ENCODE measurements at regions not wholly inside any gene's neighbourhood (a gene's known extent, or its start where the extent isn't known, plus 50 kb on each side); places are given as distances from the start of the nearest gene placed in this dataset.

- Histone ChIP-seq H3K9me3 (ENCODE audit: control extremely low read depth in 1 of 5, control insufficient read depth in 4 of 5, insufficient read depth in 2 of 5, low read depth in 1 of 5, low read length in 4 of 5) (peaks cover 0 to 5% (median 0%) of the 10 kb centered on the region in 5 experiments), H3K27ac (ENCODE audit: insufficient read depth in 1 of 2, low read depth in 1 of 2, low read length in 2 of 2, poor library complexity in 1 of 2, severe bottlenecking in 2 of 2) (no peak overlapping the region), H3K4me1 (ENCODE audit: control extremely low read depth in 1 of 4, control insufficient read depth in 4 of 4, insufficient read depth in 4 of 4, low read length in 3 of 4) (no peaks in the 10 kb centered on the region), H3K27me3 (replicated peaks in 2 of 5; ENCODE audit: control insufficient read depth in 4 of 5, insufficient read depth in 5 of 5, low read length in 4 of 5) (no peaks in the 10 kb centered on the region), H3K4me3 (ENCODE audit: control insufficient read depth in 1 of 7, extremely low read depth in 1 of 7, insufficient read depth in 4 of 7, low read depth in 2 of 7, low read length in 6 of 7) (no peak overlapping the region), H3K36me3 (ENCODE audit: control insufficient read depth in 4 of 4, insufficient read depth in 4 of 4, low read length in 3 of 4) (no peaks in the 10 kb centered on the region)
- CTCF ChIA-PET: no interaction called here
- no peak for DNase-seq
- WGBS (ENCODE audit: insufficient coverage): 83% methylated on average over 2 of the region's 5 CpGs
- POLR2A ChIA-PET: no interaction called here
Observed at GRCh38 chr7:34523226-34523918, 134.6 kb upstream of the NPSR1 start.

GRCh38 chr7:34530259-34530658 lies 127.8 kb upstream of the NPSR1 start:
- H3K27me3 ChIP-seq (replicated peaks in 2 of 5; ENCODE audit: control insufficient read depth in 4 of 5, insufficient read depth in 5 of 5, low read length in 4 of 5): no peaks in the 10 kb centered on the region
- H3K4me3 ChIP-seq (ENCODE audit: control insufficient read depth in 1 of 7, extremely low read depth in 1 of 7, insufficient read depth in 4 of 7, low read depth in 2 of 7, low read length in 6 of 7): no peak overlapping the region
- CTCF ChIA-PET: interaction anchor here (1.2 kb wide), 1 partner anchor 61 kb away, joined by 3 read pairs; no protein-coding TSS in a partner anchor
- no peak overlapping the region for H3K27ac ChIP-seq (ENCODE audit: insufficient read depth in 1 of 2, low read depth in 1 of 2, low read length in 2 of 2, poor library complexity in 1 of 2, severe bottlenecking in 2 of 2)
- POLR2A ChIA-PET: no interaction called here
- WGBS (ENCODE audit: insufficient coverage): no CpG with 5 or more reads among the region's 1 CpG
- H3K4me1 ChIP-seq (ENCODE audit: control extremely low read depth in 1 of 4, control insufficient read depth in 4 of 4, insufficient read depth in 4 of 4, low read length in 3 of 4): no peaks in the 10 kb centered on the region
- H3K36me3 ChIP-seq (ENCODE audit: control insufficient read depth in 4 of 4, insufficient read depth in 4 of 4, low read length in 3 of 4): no peaks in the 10 kb centered on the region
- no peak for DNase-seq
- peaks cover 0 to 5% (median 0%) of the 10 kb centered on the region in 5 experiments for H3K9me3 ChIP-seq (ENCODE audit: control extremely low read depth in 1 of 5, control insufficient read depth in 4 of 5, insufficient read depth in 2 of 5, low read depth in 1 of 5, low read length in 4 of 5)

GRCh38 chr7:34539003-34539402 lies 119.0 kb upstream of the NPSR1 start:
- WGBS (ENCODE audit: insufficient coverage): no CpG with 5 or more reads among the region's 1 CpG
- Histone ChIP-seq H3K4me3 (ENCODE audit: control insufficient read depth in 1 of 7, extremely low read depth in 1 of 7, insufficient read depth in 4 of 7, low read depth in 2 of 7, low read length in 6 of 7) (no peak overlapping the region), H3K4me1 (ENCODE audit: control extremely low read depth in 1 of 4, control insufficient read depth in 4 of 4, insufficient read depth in 4 of 4, low read length in 3 of 4) (no peaks in the 10 kb centered on the region), H3K27me3 (replicated peaks in 2 of 5; ENCODE audit: control insufficient read depth in 4 of 5, insufficient read depth in 5 of 5, low read length in 4 of 5) (no peaks in the 10 kb centered on the region), H3K9me3 (ENCODE audit: control extremely low read depth in 1 of 5, control insufficient read depth in 4 of 5, insufficient read depth in 2 of 5, low read depth in 1 of 5, low read length in 4 of 5) (peaks cover 0 to 5% (median 0%) of the 10 kb centered on the region in 5 experiments), H3K27ac (ENCODE audit: insufficient read depth in 1 of 2, low read depth in 1 of 2, low read length in 2 of 2, poor library complexity in 1 of 2, severe bottlenecking in 2 of 2) (no peak overlapping the region), H3K36me3 (ENCODE audit: control insufficient read depth in 4 of 4, insufficient read depth in 4 of 4, low read length in 3 of 4) (no peaks in the 10 kb centered on the region)
- CTCF ChIA-PET: no interaction called here
- no peak for DNase-seq
- POLR2A ChIA-PET: no interaction called here

GRCh38 chr7:34544621-34545020 lies 113.4 kb upstream of the NPSR1 start:
- 98% methylated on average over 12 of the region's 13 CpGs for WGBS (ENCODE audit: insufficient coverage)
- no peak overlapping the region for H3K4me3 ChIP-seq (ENCODE audit: control insufficient read depth in 1 of 7, extremely low read depth in 1 of 7, insufficient read depth in 4 of 7, low read depth in 2 of 7, low read length in 6 of 7)
- no peak overlapping the region for H3K27ac ChIP-seq (ENCODE audit: insufficient read depth in 1 of 2, low read depth in 1 of 2, low read length in 2 of 2, poor library complexity in 1 of 2, severe bottlenecking in 2 of 2)
- H3K4me1 ChIP-seq (ENCODE audit: control extremely low read depth in 1 of 4, control insufficient read depth in 4 of 4, insufficient read depth in 4 of 4, low read length in 3 of 4): no peaks in the 10 kb centered on the region
- CTCF ChIA-PET: no interaction called here
- POLR2A ChIA-PET: no interaction called here
- H3K9me3 ChIP-seq (ENCODE audit: control extremely low read depth in 1 of 5, control insufficient read depth in 4 of 5, insufficient read depth in 2 of 5, low read depth in 1 of 5, low read length in 4 of 5): peaks cover 0 to 7% (median 0%) of the 10 kb centered on the region in 5 experiments
- no peak for DNase-seq
- H3K27me3 ChIP-seq (replicated peaks in 2 of 5; ENCODE audit: control insufficient read depth in 4 of 5, insufficient read depth in 5 of 5, low read length in 4 of 5): no peaks in the 10 kb centered on the region
- no peaks in the 10 kb centered on the region for H3K36me3 ChIP-seq (ENCODE audit: control insufficient read depth in 4 of 4, insufficient read depth in 4 of 4, low read length in 3 of 4)

- no peak overlapping the region for H3K27ac ChIP-seq (ENCODE audit: insufficient read depth in 1 of 2, low read depth in 1 of 2, low read length in 2 of 2, poor library complexity in 1 of 2, severe bottlenecking in 2 of 2)
- POLR2A ChIA-PET: no interaction called here
- no peaks in the 10 kb centered on the region for H3K4me1 ChIP-seq (ENCODE audit: control extremely low read depth in 1 of 4, control insufficient read depth in 4 of 4, insufficient read depth in 4 of 4, low read length in 3 of 4)
- peaks cover 0 to 5% (median 1%) of the 10 kb centered on the region in 5 experiments for H3K9me3 ChIP-seq (ENCODE audit: control extremely low read depth in 1 of 5, control insufficient read depth in 4 of 5, insufficient read depth in 2 of 5, low read depth in 1 of 5, low read length in 4 of 5)
- 50% methylated on average over 1 of the region's 2 CpGs for WGBS (ENCODE audit: insufficient coverage)
- no peaks in the 10 kb centered on the region for H3K27me3 ChIP-seq (replicated peaks in 2 of 5; ENCODE audit: control insufficient read depth in 4 of 5, insufficient read depth in 5 of 5, low read length in 4 of 5)
- DNase-seq: no peak
- H3K4me3 ChIP-seq (ENCODE audit: control insufficient read depth in 1 of 7, extremely low read depth in 1 of 7, insufficient read depth in 4 of 7, low read depth in 2 of 7, low read length in 6 of 7): no peak overlapping the region
- CTCF ChIA-PET: no interaction called here
- H3K36me3 ChIP-seq (ENCODE audit: control insufficient read depth in 4 of 4, insufficient read depth in 4 of 4, low read length in 3 of 4): no peaks in the 10 kb centered on the region
Observed at GRCh38 chr7:34550996-34551395, 107.0 kb upstream of the NPSR1 start.

- DNase-seq: no peak
- Histone ChIP-seq H3K4me3 (ENCODE audit: control insufficient read depth in 1 of 7, extremely low read depth in 1 of 7, insufficient read depth in 4 of 7, low read depth in 2 of 7, low read length in 6 of 7) (no peak overlapping the region), H3K9me3 (ENCODE audit: control extremely low read depth in 1 of 5, control insufficient read depth in 4 of 5, insufficient read depth in 2 of 5, low read depth in 1 of 5, low read length in 4 of 5) (peaks cover 0 to 5% (median 1%) of the 10 kb centered on the region in 5 experiments), H3K4me1 (ENCODE audit: control extremely low read depth in 1 of 4, control insufficient read depth in 4 of 4, insufficient read depth in 4 of 4, low read length in 3 of 4) (no peaks in the 10 kb centered on the region), H3K27ac (ENCODE audit: insufficient read depth in 1 of 2, low read depth in 1 of 2, low read length in 2 of 2, poor library complexity in 1 of 2, severe bottlenecking in 2 of 2) (no peak overlapping the region), H3K27me3 (replicated peaks in 2 of 5; ENCODE audit: control insufficient read depth in 4 of 5, insufficient read depth in 5 of 5, low read length in 4 of 5) (no peaks in the 10 kb centered on the region), H3K36me3 (ENCODE audit: control insufficient read depth in 4 of 4, insufficient read depth in 4 of 4, low read length in 3 of 4) (no peaks in the 10 kb centered on the region)
- WGBS (ENCODE audit: insufficient coverage): 96% methylated on average over 5 of the region's 5 CpGs
- POLR2A ChIA-PET: no interaction called here
- CTCF ChIA-PET: no interaction called here
Observed at GRCh38 chr7:34552502-34552901, 105.5 kb upstream of the NPSR1 start.

GRCh38 chr7:34558022-34558421 lies 100.0 kb upstream of the NPSR1 start:
- Histone ChIP-seq H3K9me3 (ENCODE audit: control extremely low read depth in 1 of 5, control insufficient read depth in 4 of 5, insufficient read depth in 2 of 5, low read depth in 1 of 5, low read length in 4 of 5) (peaks cover 0 to 1% (median 0%) of the 10 kb centered on the region in 5 experiments), H3K27ac (ENCODE audit: insufficient read depth in 1 of 2, low read depth in 1 of 2, low read length in 2 of 2, poor library complexity in 1 of 2, severe bottlenecking in 2 of 2) (no peak overlapping the region), H3K4me1 (ENCODE audit: control extremely low read depth in 1 of 4, control insufficient read depth in 4 of 4, insufficient read depth in 4 of 4, low read length in 3 of 4) (no peaks in the 10 kb centered on the region), H3K36me3 (ENCODE audit: control insufficient read depth in 4 of 4, insufficient read depth in 4 of 4, low read length in 3 of 4) (no peaks in the 10 kb centered on the region), H3K27me3 (replicated peaks in 2 of 5; ENCODE audit: control insufficient read depth in 4 of 5, insufficient read depth in 5 of 5, low read length in 4 of 5) (no peaks in the 10 kb centered on the region), H3K4me3 (ENCODE audit: control insufficient read depth in 1 of 7, extremely low read depth in 1 of 7, insufficient read depth in 4 of 7, low read depth in 2 of 7, low read length in 6 of 7) (no peak overlapping the region)
- ChIA-PET POLR2A (no interaction called here), CTCF (no interaction called here)
- DNase-seq: no peak
- no CpG with 5 or more reads among the region's 4 CpGs for WGBS (ENCODE audit: insufficient coverage)
